ENCODE measurements at regions not wholly inside any gene's neighbourhood (a gene's known extent, or its start where the extent isn't known, plus 50 kb on each side); places are given as distances from the start of the nearest gene placed in this dataset.

DNA sequence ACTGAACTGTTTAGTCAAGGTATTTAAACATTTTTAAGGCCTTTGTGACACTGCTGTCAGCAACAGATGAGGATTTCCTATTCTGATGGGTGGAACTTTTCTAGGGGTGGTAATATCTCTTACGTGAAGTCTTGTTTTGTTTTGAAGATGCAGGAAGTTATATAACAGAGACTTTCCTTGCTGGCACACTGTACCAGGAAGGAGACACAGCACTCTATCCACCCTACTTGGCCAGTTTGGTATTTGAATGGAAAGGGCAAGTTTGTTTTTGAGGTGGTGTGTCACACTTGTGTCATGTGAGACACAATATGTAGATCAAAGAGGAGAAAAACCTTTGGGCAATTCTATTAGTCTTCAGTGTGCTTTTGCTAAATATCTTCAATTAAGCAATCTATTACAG lies 51.6 kb upstream of the SRP54 start:
- DNase-seq (ENCODE audit: low read depth), result peak; percentile 24

- DNase-seq (ENCODE audit: low read depth), result no peak
Measured at GRCh38 chr14:34930591-34931091, 52.2 kb upstream of the SRP54 start.

- DNase-seq (ENCODE audit: low read depth), result no peak
Measured at GRCh38 chr14:34926552-34926951, 51.4 kb upstream of the BAZ1A start.
